Superior temporal gyrus (tissue), 1 donor: ENCODE measurements at regions not wholly inside any gene's neighbourhood (a gene's known extent, or its start where the extent isn't known, plus 50 kb on each side); places are given as distances from the start of the nearest gene placed in this dataset.
"Not testable (repeated sequence)": the region's sequence is repeated elsewhere in the genome, so short reads cannot be mapped to it uniquely, and the experiment has no call there.

ENCODE experiments used
- DNase-seq: peaks from one replicate; pipeline ENCODE4 v3.0.0-alpha.2; 2016; ENCODE audit errors: extremely low spot score

DNA sequence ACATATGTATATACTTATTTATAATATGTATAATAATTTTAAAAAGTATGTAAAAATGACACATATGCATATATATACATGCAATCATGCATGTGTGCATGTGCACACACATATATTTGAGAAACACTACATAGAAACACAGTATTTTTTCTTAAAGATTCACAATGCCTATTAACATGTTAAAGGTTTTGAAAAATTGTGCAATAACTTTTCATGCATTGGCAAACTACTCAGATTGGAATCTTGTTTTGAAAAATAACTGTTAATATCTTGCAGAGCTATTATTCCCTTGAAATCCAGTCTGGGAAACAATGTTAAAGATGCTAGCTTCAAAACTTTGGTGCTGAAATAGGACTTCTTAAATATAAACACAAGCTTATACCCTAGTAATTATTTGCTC, 256.2 kb upstream of the P2RY1 start:
- DNase-seq, result no peak

DNA sequence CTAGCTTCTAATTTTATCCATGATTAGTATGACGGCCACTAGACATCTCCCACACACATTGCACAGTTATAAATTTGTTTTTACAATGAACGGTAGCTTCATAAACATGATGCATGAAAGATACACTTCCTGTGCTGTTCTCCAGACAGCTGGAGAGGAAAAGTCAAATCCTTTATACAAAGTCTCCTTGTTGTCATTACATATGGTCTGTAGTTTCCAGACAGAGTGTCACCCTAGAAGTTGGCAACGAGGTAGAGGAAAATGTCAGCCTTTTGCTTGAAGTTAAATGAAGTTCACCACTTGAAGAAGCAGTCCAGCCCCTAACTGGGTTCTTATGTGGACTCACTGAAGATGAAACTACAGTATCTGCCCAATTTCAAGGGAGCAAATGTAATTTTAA, 253.0 kb upstream of the P2RY1 start:
- DNase-seq, result no peak

DNA sequence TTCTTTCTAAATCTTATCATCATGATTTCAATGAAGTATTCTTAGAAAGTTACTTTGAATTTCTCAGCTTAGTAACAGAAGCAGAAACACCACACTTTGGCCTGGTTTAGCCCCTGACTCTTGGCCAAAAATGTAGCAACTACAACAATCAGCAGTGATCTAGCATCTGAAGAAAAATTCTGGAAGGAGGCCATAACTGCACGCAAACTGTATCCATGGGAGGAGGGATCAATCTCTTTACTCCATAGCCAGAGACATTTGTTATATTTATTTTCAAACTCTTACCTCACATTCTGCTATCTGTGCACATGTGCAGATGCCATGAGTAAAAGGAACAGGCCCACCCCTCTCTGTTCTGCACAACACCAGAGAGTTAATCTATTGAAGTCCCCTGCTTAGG, 251.0 kb upstream of the P2RY1 start:
- no peak for DNase-seq

GRCh38 chr3:152586974-152587373, 248.0 kb upstream of the P2RY1 start:
- no peak for DNase-seq

DNA sequence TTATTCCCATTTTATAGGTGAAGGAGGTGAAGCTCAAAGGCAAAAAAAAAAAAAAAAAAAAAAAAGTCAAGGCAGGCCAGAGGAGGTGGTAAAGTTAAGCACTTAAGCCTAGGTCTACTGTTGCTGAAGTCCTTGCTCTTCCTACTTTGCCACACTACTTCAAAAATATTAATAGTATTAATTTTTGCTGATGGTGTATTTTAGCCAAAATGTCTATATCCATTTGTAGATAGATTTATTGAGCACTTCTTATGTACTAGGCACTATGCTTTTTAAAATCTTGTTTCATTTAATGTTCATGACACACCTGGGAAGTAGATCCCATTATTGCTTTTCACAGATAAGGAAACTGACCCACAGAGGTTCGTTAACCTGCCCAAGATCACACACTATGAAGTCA, 247.1 kb upstream of the P2RY1 start:
- no peak for DNase-seq

DNA sequence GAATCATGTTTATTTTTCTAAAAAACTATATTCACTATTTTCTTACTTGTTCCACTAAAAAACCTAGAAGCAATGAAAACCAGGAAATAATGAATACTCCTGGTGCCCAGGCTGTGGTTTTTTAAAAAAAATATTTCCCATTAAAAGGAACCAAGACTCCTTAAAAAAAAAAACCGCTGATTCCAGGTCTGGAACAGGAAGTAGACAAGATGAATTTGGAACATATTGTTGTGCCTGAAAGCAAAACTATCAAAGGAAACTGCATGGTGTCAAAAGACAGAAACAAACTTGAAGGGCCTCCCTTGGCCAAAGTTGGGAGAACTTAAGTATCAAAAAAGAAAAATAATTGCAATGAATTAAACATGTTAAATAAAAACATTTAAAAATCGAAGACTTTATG, 245.3 kb upstream of the P2RY1 start:
- DNase-seq, result no peak

DNA sequence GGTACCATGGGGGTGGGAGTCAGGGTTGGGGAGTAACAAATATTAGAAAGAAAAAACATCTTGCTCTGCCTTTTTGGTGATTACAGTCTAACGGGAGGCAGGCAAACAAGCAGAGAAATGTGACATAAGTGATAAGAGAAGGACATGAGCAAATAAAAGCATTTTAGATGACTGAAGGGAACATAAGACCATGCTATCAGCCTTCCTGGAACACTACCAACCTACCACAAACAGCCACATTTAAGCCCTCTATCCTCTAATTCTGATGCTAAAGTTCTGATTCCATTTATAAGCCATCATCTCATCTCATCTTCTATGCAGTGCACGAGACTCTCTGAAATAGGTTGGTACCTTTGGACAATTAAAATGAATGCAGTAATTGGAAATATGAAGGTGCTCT, 243.4 kb upstream of the P2RY1 start:
- DNase-seq, result no peak

GRCh38 chr3:152593242-152593641, 241.7 kb upstream of the P2RY1 start:
- no peak for DNase-seq

GRCh38 chr3:152595975-152596821, 238.7 kb upstream of the P2RY1 start:
- DNase-seq, result peak; percentile 35

- not testable (repeated sequence) for DNase-seq
Observed at GRCh38 chr3:152596832-152597231, 238.1 kb upstream of the P2RY1 start.

DNA sequence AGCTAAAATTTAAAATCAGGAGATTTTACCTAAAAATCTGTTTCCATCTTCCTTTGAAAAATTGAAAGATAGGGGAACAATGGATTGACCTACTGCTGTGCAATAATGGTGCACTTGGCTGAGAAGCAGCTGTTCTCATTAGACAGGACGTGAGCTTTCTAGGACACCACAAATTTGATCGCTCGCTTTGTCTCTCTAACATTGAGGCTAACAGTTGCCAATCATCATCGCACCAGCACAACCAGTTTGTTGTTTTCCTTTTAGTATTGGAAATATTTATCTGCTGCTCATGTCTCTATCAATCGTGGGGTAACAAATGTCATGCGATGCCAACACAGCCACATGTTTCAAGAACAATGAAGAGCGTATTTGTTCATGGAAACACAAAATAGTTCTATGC, 228.8 kb upstream of the P2RY1 start:
- no peak for DNase-seq

- DNase-seq, result no peak
Observed at GRCh38 chr3:152607179-152607578, 227.8 kb upstream of the P2RY1 start.

DNA sequence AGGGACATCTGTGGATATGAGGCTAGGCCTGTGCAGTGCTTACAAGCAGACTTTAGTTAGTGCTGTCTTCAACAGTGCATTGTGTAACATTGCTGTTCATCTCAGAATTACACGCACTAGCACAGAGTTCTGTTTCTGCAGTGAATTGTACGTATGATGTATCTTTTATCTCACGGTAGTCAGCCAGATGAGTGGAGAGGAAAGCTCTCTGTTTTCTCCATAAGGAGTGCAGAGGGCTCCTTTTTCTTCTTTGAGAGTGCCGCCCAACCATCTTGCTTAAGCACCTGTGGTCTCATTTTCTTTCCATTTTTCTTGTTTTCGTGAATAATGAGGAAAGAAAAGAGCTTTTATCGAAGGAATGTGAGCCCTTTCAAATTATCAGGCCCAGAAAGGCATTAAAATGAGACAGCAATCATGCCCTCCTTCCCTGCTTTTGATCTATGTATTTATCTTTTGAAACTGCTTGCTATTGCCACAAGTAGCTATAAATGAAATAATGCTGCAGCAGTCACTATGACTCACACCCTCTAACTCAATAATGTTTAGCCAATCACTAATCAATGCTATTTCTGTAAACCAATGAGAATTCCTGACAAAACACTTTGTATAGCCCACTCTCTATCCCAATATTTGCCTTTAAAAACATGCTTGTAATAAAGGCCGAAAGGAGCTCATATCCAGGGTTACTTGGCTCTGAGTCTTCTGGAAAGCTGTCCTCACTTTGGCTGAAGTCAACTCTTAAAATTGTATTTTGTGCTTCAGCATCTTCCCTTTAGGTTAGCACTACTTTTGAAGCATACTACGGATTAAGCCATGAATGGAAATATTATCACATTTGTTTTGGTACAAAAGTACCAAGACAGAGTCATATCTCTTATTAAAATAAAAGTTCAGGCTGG, 226.0 kb upstream of the P2RY1 start:
- no peak for DNase-seq

- DNase-seq, result no peak
Observed at GRCh38 chr3:152609891-152610290, 225.0 kb upstream of the P2RY1 start.

DNA sequence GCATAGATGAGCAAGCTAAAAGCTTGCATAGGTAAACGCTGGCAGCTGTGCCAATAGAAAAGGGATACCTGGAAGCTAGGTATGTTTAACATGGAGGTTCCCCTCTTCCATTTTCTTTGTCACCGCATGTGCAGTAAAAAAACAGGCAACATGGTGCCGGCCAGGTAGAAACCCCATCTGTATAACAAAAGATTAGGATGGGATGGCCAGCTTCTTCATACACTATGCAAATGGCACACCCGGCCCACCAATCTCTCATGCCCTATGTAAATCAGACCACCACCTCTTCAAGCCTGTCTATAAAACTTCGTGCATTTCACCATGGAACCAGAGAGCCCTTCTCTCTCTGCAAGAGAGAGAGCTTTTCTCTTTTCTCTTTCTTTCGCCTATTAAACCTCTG, 224.3 kb upstream of the P2RY1 start:
- no peak for DNase-seq

DNA sequence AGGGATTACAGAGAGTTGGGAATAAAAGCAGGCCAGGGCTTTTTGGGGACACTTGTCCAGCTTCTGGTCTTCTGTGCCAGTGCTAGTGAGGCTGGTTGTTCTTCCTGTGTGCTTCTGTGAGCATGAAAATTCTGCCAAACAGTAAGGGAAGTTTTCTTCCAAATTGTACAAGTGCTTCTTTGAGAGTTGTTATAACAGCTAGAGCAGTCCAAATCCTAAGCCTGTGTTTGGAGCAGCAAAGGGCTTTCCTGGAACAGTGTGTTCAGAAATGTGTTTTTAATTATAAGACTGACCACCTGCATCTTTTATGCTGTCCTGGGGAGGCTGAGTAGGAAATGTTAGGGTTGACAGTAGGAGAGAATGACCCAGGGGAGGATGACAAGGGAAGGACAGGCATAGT, 223.0 kb upstream of the P2RY1 start:
- DNase-seq, result no peak

DNA sequence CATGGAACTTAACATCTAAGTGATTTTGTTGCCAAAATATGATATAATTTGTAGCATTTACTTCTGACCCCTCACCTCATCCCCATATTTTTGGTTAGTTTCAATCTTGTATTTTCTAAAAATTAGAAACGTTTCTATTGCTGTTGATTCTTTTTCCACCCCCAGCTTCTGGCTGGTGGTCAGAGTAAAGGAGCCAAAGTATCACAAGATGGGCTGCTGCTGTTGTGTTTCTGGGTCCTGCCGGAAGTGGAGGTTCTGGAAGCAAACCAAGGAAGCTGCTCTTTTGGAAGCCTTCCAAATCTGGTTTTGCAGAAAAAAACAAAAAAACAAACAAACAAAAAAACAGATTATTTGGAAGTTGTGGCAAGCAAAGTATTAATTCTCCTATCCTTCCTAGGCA, 221.1 kb upstream of the P2RY1 start:
- no peak for DNase-seq

DNA sequence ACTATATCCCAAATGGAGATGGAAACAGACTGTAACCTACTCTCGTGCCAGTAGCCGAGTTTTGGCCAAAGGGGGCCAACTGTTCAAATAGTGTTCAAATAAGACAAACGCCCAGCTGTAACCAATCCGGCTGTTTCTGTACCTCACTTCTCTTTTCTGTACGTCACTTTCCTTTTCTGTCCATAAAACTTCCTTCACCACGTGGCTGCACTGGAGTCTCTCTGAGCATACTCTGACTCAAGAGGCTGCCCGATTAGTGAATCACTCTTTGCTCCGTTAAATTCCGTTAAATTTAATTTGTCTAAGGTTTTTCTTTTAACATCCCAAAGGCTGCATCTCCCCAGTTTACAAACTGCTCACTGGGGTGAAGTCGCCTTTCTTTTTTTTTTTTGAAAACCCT, 219.2 kb upstream of the P2RY1 start:
- no peak for DNase-seq

- DNase-seq, result no peak
Observed at GRCh38 chr3:152617609-152618008, 217.3 kb upstream of the P2RY1 start.

DNA sequence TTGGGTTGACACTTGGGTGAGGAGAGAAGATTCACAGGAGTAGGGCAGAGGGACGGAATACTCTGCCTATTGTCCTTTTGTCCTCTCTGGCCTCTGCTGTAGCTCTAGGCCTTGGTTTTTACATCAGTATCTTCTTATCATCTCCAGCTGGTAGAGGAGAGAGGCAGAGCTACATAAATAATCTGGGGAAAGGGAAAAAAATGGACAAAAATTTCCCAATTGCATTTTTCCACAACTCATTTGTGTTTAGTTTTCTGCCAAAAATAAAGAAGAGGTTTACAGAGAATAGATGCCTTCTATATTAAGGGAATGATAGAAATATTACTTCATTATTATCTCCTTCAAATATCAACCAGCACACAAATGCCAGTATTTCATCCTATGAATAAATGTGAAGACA, 216.4 kb upstream of the P2RY1 start:
- no peak for DNase-seq

- no peak for DNase-seq
Observed at GRCh38 chr3:152619691-152620090, 215.2 kb upstream of the P2RY1 start.

DNA sequence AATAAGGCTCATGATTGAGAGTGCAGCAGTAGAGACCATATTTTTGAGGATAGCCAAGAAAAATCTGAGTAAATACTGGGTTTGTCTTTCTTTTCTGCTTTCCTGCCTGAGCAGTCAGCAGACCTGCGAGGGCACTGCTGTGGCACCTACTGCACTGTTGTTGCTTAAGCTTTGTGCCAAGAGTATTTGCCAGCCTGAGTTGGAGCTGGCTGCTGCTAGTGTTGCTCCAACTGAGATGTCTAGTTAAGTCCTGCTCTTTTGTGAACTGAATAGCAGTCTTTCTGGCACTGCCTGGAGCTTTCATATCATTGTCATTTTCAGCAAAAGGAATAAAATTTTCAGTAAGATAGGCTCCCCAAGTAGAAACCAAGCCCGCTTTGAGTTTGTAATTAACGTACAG, 214.5 kb upstream of the P2RY1 start:
- DNase-seq, result peak; percentile 64
